ENCODE measurements at regions not wholly inside any gene's neighbourhood (a gene's known extent, or its start where the extent isn't known, plus 50 kb on each side); places are given as distances from the start of the nearest gene placed in this dataset.

- H3K4me3 ChIP-seq (ENCODE audit: low read depth, low read length): no peak overlapping the region
- no peak for TF ChIP-seq CTCF (conservative IDR thresholded peaks at IDR 0.05; ENCODE audit: low read depth, low read length)
- no peak for DNase-seq (ENCODE audit: low read depth)
These were observed 601.5 kb upstream of the SOX9 start for GRCh38 chr17:71519285-71519684.

- no peak for TF ChIP-seq CTCF (conservative IDR thresholded peaks at IDR 0.05; ENCODE audit: low read depth, low read length)
- DNase-seq (ENCODE audit: low read depth): no peak
- no peak overlapping the region for H3K4me3 ChIP-seq (ENCODE audit: low read depth, low read length)
These were observed 599.1 kb upstream of the SOX9 start for GRCh38 chr17:71521724-71522123.

- no peak overlapping the region for H3K4me3 ChIP-seq (ENCODE audit: low read depth, low read length)
- DNase-seq (ENCODE audit: low read depth): no peak
- no peak for TF ChIP-seq CTCF (conservative IDR thresholded peaks at IDR 0.05; ENCODE audit: low read depth, low read length)
These were observed 598.4 kb upstream of the SOX9 start for GRCh38 chr17:71522383-71522782.

- no peak overlapping the region for H3K4me3 ChIP-seq (ENCODE audit: low read depth, low read length)
- DNase-seq (ENCODE audit: low read depth): peak; percentile 58
- TF ChIP-seq CTCF (conservative IDR thresholded peaks at IDR 0.05; ENCODE audit: low read depth, low read length): no peak
These were observed 593.5 kb upstream of the SOX9 start for GRCh38 chr17:71527311-71527710.

GRCh38 chr17:71528210-71528609, 592.6 kb upstream of the SOX9 start:
- no peak for TF ChIP-seq CTCF (conservative IDR thresholded peaks at IDR 0.05; ENCODE audit: low read depth, low read length)
- DNase-seq (ENCODE audit: low read depth): no peak

GRCh38 chr17:71530248-71530647, 590.6 kb upstream of the SOX9 start:
- no peak for TF ChIP-seq CTCF (conservative IDR thresholded peaks at IDR 0.05; ENCODE audit: low read depth, low read length)
- H3K4me3 ChIP-seq (ENCODE audit: low read depth, low read length): no peak overlapping the region
- no peak for DNase-seq (ENCODE audit: low read depth)

More at GRCh38 chr17:71528210-71528609, 592.6 kb upstream of the SOX9 start:
- H3K4me3 ChIP-seq (ENCODE audit: low read depth, low read length): no peak overlapping the region

GRCh38 chr17:71535321-71535720, 585.5 kb upstream of the SOX9 start:
- TF ChIP-seq CTCF (conservative IDR thresholded peaks at IDR 0.05; ENCODE audit: low read depth, low read length): no peak
- DNase-seq (ENCODE audit: low read depth): no peak
- H3K4me3 ChIP-seq (ENCODE audit: low read depth, low read length): no peak overlapping the region
